ENCODE measurements at regions not wholly inside any gene's neighbourhood (a gene's known extent, or its start where the extent isn't known, plus 50 kb on each side); places are given as distances from the start of the nearest gene placed in this dataset.

- TF ChIP-seq POLR2AphosphoS5 (IDR thresholded peaks at IDR 0.05; ENCODE audit: insufficient read depth in 1 of 2, low read depth in 1 of 2) (no peak), POLR2A (IDR thresholded peaks at IDR 0.05) (no peak), CTCF (IDR thresholded peaks at IDR 0.05) (no peak)
Measured at GRCh38 chr16:66082424-66082823, 284.1 kb upstream of the CDH5 start.
